ENCODE measurements at regions not wholly inside any gene's neighbourhood (a gene's known extent, or its start where the extent isn't known, plus 50 kb on each side); places are given as distances from the start of the nearest gene placed in this dataset.

DNA sequence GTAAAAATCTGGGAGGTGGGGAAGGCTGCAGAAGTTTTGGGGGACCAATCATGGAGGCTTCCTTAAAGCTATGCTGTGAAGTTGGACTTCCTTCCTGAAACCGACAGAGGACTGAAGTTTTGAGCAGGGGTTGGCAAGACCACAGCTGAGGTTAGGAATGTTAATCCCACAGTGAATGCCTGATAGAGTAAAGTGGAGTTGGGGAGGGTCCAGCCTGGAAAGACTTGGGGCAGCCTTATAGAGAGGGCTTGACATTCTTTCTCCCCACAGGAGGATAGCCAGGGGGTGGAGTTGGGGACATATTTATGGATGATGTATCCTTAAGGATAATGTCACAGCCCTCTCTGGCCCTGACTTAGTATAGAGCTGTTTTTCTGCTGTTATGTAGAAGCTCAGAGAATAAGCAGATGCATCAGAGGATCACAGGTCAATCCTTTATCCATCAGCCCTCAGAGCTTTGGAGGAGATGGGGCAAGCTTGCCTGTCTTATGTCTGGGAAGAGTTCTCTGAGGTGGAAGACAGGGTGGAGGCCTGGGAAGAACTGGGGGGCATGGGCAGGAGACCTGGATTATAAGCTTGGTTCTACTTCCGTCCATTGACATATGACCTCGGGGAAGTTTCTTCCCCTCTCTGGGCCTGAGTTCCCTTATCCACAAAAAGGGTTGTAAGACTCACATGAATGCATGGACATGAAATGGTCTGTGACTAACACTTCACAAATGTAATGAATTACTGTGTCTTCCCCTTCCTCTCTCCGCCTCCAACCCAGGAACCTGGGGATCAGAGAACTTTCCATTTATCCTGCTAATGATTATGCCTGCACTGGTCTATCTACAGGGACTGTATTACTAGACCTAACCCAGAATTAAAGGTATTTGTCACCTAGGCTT, 317.8 kb downstream of the MIAT start:
- TF ChIP-seq, protein P1, sequence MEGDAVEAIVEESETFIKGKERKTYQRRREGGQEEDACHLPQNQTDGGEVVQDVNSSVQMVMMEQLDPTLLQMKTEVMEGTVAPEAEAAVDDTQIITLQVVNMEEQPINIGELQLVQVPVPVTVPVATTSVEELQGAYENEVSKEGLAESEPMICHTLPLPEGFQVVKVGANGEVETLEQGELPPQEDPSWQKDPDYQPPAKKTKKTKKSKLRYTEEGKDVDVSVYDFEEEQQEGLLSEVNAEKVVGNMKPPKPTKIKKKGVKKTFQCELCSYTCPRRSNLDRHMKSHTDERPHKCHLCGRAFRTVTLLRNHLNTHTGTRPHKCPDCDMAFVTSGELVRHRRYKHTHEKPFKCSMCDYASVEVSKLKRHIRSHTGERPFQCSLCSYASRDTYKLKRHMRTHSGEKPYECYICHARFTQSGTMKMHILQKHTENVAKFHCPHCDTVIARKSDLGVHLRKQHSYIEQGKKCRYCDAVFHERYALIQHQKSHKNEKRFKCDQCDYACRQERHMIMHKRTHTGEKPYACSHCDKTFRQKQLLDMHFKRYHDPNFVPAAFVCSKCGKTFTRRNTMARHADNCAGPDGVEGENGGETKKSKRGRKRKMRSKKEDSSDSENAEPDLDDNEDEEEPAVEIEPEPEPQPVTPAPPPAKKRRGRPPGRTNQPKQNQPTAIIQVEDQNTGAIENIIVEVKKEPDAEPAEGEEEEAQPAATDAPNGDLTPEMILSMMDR (IDR thresholded peaks at IDR 0.05), result no peak
- no peak for TF ChIP-seq POLR2AphosphoS5 (IDR thresholded peaks at IDR 0.05; ENCODE audit: insufficient read depth in 1 of 2, low read depth in 1 of 2)

Measured in vagina (tissue), 2 donors.